ENCODE measurements at regions not wholly inside any gene's neighbourhood (a gene's known extent, or its start where the extent isn't known, plus 50 kb on each side); places are given as distances from the start of the nearest gene placed in this dataset.

DNA sequence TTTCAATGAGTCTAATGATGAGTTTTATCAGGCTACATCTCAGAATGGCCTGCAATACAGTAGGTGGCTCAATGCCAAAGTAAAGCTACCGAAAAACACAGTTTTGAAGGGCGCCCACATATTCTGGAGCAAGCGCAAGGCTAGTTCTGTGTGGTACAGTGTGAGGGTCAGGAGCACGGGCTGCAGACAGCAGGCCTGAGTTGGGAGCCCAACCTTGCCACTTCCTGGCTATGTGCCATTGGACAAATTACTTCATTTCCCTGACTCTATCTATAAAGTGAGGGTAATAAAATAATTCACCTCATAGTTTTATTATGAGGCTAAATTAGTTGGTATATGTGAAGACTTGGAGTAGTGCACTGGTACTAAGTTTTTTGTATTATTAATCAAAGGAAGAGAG, 150.7 kb downstream of the OPN5 start:
- DNase-seq (ENCODE audit: low spot score) = no peak

DNA sequence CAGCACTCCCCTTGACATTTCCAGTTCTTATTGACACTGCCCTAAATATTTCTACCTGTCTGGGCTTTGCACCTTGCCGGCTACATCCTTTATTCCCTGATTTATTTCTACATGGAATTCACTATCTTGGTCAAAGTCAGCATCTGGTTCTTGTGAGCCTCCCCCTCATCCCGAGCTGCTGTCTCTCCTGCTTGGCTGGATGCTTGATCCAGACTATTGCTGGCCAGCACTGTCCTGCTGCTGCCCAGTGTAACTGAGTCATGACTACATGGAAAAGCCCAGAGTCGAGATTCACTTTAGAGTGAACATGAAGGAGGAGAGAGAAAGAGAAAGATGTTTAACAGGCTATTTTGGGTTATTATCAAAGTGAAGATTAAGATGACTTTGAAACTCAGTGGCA, 142.2 kb downstream of the OPN5 start:
- DNase-seq (ENCODE audit: low spot score) = no peak

- DNase-seq (ENCODE audit: low spot score) = no peak
Observed at GRCh38 chr6:47922391-47922790, 140.6 kb downstream of the OPN5 start.

GRCh38 chr6:47919875-47920274, 138.0 kb downstream of the OPN5 start:
- DNase-seq (ENCODE audit: low spot score) = no peak

DNA sequence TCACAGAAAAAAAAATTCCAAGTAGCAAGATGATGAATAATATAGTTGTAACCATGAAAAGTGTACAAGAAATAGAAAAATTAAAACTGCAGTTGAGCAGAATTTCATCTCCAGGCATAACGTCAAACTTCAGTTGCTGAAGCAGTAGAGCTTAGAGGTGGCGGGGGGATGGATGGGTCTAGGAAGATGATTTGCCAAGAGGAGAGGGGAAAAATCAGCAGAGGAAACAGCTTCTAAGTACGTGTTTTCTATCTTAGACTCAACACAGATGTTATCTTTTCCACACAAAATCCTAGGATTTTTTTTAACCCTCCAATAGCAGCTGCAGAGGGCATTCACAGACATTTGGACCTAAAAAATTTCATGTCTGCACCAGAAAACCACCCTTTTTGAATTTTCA, 136.0 kb downstream of the OPN5 start:
- DNase-seq (ENCODE audit: low spot score) = no peak

GRCh38 chr6:47917202-47917601, 135.4 kb downstream of the OPN5 start:
- no peak for DNase-seq (ENCODE audit: low spot score)

GRCh38 chr6:47915017-47915416, 133.2 kb downstream of the OPN5 start:
- DNase-seq (ENCODE audit: low spot score) = no peak

DNA sequence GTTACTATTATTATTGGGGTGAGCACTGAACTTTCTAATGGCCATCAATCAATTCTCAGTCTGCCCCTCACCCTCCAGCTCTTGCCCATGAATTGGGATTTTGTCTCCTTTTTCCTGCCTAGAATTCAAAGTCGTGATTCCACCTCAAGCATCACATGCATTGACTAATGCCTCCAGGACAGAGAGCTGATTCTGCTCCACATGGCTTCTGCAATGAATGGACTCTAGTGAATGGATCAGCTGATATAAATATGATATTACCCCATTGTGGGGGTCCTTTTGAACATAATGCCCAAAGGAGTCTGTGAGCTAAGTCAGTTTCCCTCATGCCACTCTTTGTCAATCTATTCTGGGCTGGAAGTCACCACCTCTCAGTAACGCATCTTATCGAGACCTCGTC, 126.4 kb downstream of the OPN5 start:
- DNase-seq (ENCODE audit: low spot score) = no peak

DNA sequence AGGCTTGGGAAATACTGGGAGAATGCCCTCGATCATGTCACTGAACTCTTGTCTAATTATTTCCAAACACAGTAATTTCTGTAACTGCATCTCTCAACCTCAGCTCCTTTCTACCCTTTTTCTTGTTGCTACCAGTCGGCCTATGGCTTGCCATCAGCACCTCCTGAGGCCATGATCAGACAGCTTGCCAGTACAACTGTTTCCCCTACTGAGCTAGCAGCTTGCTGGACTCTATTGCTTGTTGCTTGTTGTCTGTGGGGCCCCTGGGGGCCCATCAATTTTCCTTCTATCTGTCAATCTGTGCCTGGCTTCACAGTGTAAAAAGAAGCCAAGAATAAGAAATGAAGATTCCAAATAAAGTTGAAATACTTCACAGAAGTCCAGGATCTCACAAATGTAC, 123.9 kb downstream of the OPN5 start:
- no peak for DNase-seq (ENCODE audit: low spot score)

GRCh38 chr6:47897247-47897646, 115.4 kb downstream of the OPN5 start:
- DNase-seq (ENCODE audit: low spot score) = no peak

GRCh38 chr6:47890326-47890875, 108.6 kb downstream of the OPN5 start:
- DNase-seq (ENCODE audit: low spot score) = no peak

- DNase-seq (ENCODE audit: low spot score) = no peak
Observed at GRCh38 chr6:47879015-47879414, 97.2 kb downstream of the OPN5 start.
